Ascending aorta (tissue), 2 donors: ENCODE measurements at regions not wholly inside any gene's neighbourhood (a gene's known extent, or its start where the extent isn't known, plus 50 kb on each side); places are given as distances from the start of the nearest gene placed in this dataset.

Source experiments
- DNase-seq, 2 donors: peaks; one replicate each; pipeline ENCODE4 v3.0.0-alpha.2; 2019; ENCODE audit warnings: low spot score in 2 of 2
- H3K27ac ChIP-seq, 2 donors: fragments of 200-600 bp; sonication (generic); one replicate each; pipeline ENCODE4 v1.5.1; 2016 to 2017; ENCODE audit warnings: mild to moderate bottlenecking in 1 of 2
- H3K27me3 ChIP-seq: fragments of 200-600 bp; sonication (generic); one replicate; pipeline ENCODE4 v1.5.1; 2017
- H3K36me3 ChIP-seq, 2 donors: fragments of 200-600 bp; sonication (generic); one replicate each; pipeline ENCODE4 v1.5.1; 2016
- H3K4me1 ChIP-seq, 2 donors: fragments of 200-600 bp; sonication (generic); one replicate each; pipeline ENCODE4 v1.5.1; 2016 to 2017; ENCODE audit warnings: mild to moderate bottlenecking in 1 of 2
- H3K4me3 ChIP-seq, 2 donors: fragments of 200-600 bp; sonication (generic); one replicate each; pipeline ENCODE4 v1.5.1; 2016 to 2017; ENCODE audit warnings: mild to moderate bottlenecking in 1 of 2
- H3K9me3 ChIP-seq, 2 donors: fragments of 200-600 bp; sonication (generic); one replicate each; pipeline ENCODE4 v1.5.1; 2016
- CTCF ChIP-seq, 3 experiments: fragments of 200-600 bp in 2 of 3; fragments of 450-650 bp in 1 of 3; sonication (generic) in 2 of 3; IDR thresholded peaks; one replicate each; pipeline ENCODE4 v1.5.1; 2016 to 2019; ENCODE audit warnings: antibody characterized with exemption in 3 of 3, mild to moderate bottlenecking in 1 of 3, moderate library complexity in 1 of 3
- intact Hi-C: fragments of 100-400 bp; cut with DNase I; formaldehyde crosslinking; loops from one replicate; pipeline ENCODE4 v1.15.1; 2023

DNA sequence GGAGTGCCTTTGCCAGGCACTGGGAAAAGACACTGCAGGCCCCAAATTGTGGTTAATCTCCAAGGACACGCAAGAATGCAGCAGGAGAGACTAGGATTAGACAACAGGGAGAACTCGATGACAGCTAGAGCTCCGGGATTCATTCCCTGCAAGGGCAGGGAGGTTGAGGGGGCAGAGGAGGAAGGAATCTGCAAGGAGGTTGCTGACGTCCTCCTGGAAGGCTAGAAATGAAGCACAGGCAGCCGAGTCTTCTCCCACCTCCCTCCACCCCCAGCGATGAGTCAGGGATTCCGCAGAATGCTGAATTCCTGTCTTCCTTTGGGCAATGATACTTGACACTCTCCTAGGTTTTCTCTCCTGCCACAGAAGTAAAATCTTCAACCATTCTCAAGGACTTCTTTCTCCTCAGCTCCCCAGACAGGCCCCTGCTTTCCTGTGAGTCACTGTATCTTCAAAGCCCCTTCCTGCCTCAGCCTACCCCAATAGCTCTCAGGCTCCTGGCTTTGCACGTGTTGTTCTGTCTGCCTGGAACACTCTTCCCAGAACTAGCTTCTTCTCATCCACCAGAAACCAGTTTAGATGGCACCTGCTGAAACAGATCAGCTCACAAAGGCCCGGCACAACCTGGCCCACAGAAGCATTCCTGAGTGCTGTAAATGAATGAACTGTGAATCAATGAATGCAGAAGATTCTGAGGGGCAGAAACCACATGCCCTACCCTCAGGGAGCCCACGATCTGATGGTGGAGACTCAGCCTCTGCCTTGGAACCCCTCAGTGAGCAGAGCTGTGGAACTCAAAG is 85.6 kb downstream of the MRPL14 start:
- Histone ChIP-seq H3K4me3 (no peak overlapping the region), H3K36me3 (no peaks in the 10 kb centered on the region), H3K27me3 (no peaks in the 10 kb centered on the region), H3K9me3 (no peaks in the 10 kb centered on the region), H3K27ac (no peak overlapping the region), H3K4me1 (peaks cover 3 to 12% of the 10 kb centered on the region in 2 donors)
- intact Hi-C loops: no loop called here
- DNase-seq: no peak
- TF ChIP-seq CTCF (IDR thresholded peaks at IDR 0.05): no peak

DNA sequence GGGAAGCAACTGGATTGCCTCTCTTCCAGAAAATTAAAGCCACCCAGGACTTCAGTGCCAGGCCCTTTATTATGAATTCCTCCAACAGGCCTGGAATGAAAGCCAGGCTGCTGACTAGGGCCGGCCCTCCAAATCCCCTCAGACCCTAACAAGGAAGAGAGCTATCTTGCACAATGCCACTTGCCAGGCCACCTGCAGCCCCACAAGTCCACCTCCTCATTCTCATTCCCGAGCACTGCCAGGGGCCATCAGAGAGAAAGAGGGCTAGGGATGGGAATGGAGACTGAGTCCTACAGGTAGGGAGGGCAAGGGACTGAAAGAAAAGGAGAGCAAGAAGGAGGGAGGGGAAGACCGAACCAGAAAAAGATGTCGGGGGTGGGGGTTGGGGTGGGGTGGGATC is 86.5 kb downstream of the MRPL14 start:
- Histone ChIP-seq H3K36me3 (no peaks in the 10 kb centered on the region), H3K27ac (no peak overlapping the region), H3K4me1 (peaks cover 3 to 12% of the 10 kb centered on the region in 2 donors), H3K4me3 (no peak overlapping the region), H3K27me3 (no peaks in the 10 kb centered on the region), H3K9me3 (no peaks in the 10 kb centered on the region)
- TF ChIP-seq CTCF (IDR thresholded peaks at IDR 0.05): no peak
- DNase-seq: no peak
- intact Hi-C loops: no loop called here

DNA sequence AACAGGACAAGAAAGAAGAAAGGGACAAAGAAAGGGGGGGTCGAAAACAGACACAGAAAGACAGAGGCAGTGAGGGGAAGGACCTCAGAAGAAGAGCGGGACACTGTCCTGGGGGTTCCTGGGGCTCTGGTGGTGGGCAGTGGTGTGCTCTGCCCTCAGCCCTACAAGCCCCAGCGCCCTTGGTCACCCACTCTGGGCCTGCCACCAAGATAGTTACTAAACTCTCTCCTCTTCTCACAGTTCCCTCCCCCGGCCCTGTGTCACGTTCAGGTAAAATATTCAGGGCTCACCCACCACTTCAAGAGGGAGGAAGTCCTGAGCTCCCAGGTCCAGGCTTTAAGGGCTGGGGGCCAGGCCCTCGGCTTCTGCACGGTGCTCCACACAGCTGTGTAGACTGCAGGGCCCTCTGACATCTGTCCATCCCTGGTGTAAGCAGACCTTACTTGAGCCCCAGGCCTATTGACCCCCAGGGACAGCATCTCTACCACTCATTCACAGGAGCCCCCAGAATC is 87.4 kb downstream of the MRPL14 start:
- no peak for TF ChIP-seq CTCF (IDR thresholded peaks at IDR 0.05)
- no peaks in the 10 kb centered on the region for H3K27me3 ChIP-seq
- H3K36me3 ChIP-seq: no peaks in the 10 kb centered on the region
- DNase-seq: no peak
- H3K27ac ChIP-seq: no peak overlapping the region
- no peaks in the 10 kb centered on the region for H3K9me3 ChIP-seq
- intact Hi-C loops: no loop called here
- H3K4me1 ChIP-seq: peaks cover 0 to 12% of the 10 kb centered on the region in 2 donors
- H3K4me3 ChIP-seq: no peak overlapping the region

DNA sequence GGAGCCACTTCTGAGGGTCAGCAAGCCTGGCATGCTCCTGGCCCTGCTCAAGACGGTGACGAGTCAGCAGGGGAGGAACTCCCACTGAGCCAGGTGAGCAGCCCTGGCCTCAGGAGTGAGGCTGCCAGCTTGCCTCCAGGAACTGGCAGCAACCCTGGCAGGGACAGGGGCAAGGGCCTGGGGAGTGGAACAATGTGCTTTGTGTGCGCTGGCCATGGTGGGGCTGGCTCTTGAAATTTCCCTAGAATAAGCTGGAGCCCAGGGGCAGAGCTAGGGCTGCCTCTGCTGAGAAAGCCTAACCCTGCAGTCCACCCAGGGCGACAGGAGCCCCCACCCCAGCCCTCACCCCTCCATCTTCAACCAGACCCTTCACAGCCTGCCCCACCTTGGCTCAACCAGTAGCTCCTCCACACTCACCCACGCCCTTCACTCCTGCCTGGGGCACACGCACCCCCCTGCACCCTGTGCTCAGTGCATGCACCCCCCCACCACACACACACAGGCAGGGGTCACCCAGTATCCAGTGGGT is 88.0 kb downstream of the MRPL14 start:
- H3K36me3 ChIP-seq: no peaks in the 10 kb centered on the region
- no peak overlapping the region for H3K4me3 ChIP-seq
- intact Hi-C loops: no loop called here
- H3K9me3 ChIP-seq: no peaks in the 10 kb centered on the region
- no peak for DNase-seq
- H3K27ac ChIP-seq: no peak overlapping the region
- H3K27me3 ChIP-seq: no peaks in the 10 kb centered on the region
- no peak for TF ChIP-seq CTCF (IDR thresholded peaks at IDR 0.05)
- H3K4me1 ChIP-seq: peaks cover 0 to 12% of the 10 kb centered on the region in 2 donors

- no peak overlapping the region for H3K4me3 ChIP-seq
- intact Hi-C loops: no loop called here
- H3K27me3 ChIP-seq: no peaks in the 10 kb centered on the region
- no peak overlapping the region for H3K27ac ChIP-seq
- no peak for DNase-seq
- H3K9me3 ChIP-seq: no peaks in the 10 kb centered on the region
- peaks cover 0 to 10% of the 10 kb centered on the region in 2 donors for H3K4me1 ChIP-seq
- H3K36me3 ChIP-seq: no peaks in the 10 kb centered on the region
- TF ChIP-seq CTCF (IDR thresholded peaks at IDR 0.05): no peak
Observed at GRCh38 chr6:44038543-44039065, 88.6 kb downstream of the MRPL14 start.
